ENCODE measurements at regions not wholly inside any gene's neighbourhood (a gene's known extent, or its start where the extent isn't known, plus 50 kb on each side); places are given as distances from the start of the nearest gene placed in this dataset.

- no peak for TF ChIP-seq CTCF (IDR thresholded peaks at IDR 0.05)
- no peak for TF ChIP-seq ZFX (IDR thresholded peaks at IDR 0.05; ENCODE audit: borderline replicate concordance)
Observed at GRCh38 chr11:112901924-112902323, 59.3 kb upstream of the NCAM1 start.
